GM18867 (cell line): ENCODE measurements at regions not wholly inside any gene's neighbourhood (a gene's known extent, or its start where the extent isn't known, plus 50 kb on each side); places are given as distances from the start of the nearest gene placed in this dataset.
"Not testable (repeated sequence)": the region's sequence is repeated elsewhere in the genome, so short reads cannot be mapped to it uniquely, and the experiment has no call there.

Experiments used
- ATAC-seq: cut with Tn5 transposase; IDR thresholded peaks from one replicate; pipeline ENCODE4 v1.9.1; 2021; ENCODE audit warnings: mild to moderate bottlenecking, moderate library complexity; ENCODE audit not compliant: unreplicated experiment

DNA sequence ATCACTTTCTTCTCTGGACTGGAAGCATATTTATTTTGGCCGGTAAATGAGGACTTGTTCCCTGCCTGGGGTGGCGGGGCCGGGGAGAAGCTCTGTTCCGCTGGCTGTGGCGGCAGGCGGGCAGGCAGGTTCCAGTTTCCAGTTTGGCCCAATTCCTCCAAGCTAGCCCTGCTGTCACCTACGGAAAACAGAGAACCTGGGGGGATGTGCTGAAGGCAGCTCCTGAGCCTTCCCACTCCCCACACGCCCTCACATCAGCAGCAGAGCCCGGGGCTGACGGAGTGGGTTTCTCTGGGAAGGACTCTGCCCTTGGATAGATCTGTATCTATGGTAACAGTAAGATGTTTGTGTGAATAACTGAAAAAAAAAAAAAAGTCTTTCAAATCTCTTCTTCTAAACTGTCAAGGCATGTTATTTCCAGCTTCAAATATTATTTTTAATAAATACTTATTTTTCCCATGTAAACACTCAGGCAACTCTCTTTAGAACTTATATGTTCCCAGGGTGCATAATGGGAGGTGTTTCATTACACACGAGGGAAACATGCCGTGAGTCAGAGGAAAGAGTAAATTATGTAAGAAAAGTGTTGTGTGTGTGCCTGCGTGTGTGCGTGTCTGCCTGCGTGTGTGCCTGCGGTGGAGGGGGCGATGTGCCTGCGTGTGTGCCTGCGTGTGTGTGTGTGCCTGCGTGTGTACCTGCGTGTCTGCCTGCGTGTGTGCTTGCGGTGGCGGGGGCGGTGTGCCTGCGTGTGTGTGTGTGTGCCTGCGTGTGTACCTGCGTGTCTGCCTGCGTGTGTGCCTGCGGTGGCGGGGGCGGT lies 116.1 kb upstream of the ZNF516 start:
- no peak for ATAC-seq

- ATAC-seq, result no peak
These were observed 115.0 kb upstream of the ZNF516 start for GRCh38 chr18:76610012-76610411.

DNA sequence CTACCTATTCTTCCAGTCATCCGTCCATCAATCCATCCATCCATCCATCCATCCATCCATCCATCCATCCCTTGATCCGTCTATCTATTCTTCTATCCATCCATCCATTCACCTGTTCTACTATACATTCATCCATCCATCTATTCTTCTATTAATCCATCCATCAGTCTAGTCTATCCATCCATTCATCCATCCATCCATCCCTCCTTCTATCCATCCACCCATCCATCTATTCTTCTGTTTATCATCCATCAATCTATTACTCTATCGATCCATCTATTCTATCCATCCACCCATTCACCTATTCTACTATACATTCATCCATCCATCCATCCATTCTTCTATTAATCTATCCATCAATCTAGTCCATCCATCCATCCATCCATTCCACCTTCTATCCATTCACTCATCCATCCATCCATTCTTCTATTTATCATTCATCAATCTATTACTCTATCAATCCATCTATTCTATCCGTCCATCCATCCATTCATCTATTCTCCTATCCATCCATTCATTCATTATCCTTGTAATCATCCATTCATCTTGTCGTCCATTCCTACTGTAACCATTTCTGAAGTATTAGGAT lies 110.4 kb upstream of the ZNF516 start:
- no peak for ATAC-seq

GRCh38 chr18:76604935-76605240 lies 109.8 kb upstream of the ZNF516 start:
- ATAC-seq, result no peak

GRCh38 chr18:76604108-76604934 lies 109.3 kb upstream of the ZNF516 start:
- ATAC-seq, result no peak

- no peak for ATAC-seq
These were observed 107.1 kb upstream of the ZNF516 start for GRCh38 chr18:76602191-76602590.

DNA sequence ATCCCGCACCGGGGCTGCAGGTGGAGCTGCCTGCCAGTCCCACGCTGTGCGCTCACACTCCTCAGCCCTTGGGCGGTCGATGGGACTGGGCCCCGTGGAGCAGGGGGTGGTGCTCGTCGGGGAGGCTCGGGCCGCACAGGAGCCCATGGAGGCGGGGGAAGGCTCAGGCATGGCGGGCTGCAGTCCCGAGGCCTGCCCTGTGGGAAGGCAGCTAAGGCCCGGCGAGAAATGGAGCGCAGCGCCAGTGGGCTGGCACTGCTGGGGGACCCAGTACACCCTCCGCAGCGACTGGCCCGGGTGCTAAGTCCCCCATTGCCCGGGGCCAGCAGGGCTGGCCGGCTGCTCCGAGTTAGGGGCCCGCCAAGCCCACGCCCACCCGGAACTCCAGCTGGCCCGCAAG lies 105.0 kb upstream of the ZNF516 start:
- not testable (repeated sequence) for ATAC-seq

DNA sequence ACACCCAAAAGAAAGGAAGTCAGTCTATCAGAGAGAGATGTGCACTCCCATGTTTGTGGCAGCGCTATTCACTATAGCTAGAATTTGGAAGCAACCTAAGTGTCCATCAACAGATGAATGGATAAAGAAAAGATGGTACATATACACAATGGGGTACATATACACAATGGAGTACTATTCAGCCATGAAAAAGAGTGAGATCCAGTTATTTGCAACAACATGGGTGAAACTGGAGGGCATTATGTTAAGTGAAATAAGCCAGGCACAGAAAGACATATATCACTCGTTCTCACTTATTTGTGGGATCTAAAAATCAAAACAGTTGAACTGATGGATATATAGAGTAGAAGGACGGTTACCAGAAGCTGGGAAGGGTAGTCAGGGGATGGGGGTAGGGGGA lies 99.9 kb upstream of the ZNF516 start:
- ATAC-seq, result no peak

DNA sequence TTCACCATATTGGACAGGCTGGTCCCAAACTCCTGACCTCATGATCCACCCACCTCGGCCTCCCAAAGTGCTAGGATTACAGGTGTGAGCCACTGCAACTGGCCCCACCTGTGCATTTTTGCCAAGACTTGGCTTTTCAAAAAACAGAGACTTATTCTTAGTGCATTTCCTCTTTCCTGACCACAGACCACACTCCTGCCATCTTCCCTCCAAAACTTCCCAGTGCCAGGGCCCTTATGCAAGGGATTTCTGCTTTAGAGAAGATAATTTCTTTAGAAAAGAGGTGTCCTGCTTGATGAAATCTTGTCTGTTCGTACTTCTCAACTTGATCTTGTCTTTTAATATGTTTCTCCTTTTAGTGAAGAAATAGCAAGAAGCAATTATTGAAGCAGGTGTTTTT lies 98.8 kb upstream of the ZNF516 start:
- no peak for ATAC-seq

DNA sequence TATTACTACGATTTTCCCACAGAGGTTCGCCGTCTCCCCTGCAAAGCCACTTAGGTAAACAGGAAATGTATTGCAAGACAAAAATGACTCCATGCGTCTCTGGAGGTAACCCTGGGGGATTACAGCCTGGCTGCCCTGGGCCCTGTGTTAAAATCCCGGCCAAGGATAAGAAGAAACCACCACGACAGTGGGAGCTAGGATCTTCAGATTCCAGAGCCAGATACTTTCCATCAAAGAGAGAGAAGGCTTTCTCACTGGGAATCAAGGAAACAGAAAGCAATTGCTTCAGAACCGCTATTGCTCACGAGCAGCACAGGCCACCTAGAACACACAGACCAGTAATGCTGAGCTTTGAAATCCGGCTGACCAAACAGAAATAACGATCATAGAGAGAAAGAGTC lies 97.9 kb upstream of the ZNF516 start:
- ATAC-seq, result no peak

DNA sequence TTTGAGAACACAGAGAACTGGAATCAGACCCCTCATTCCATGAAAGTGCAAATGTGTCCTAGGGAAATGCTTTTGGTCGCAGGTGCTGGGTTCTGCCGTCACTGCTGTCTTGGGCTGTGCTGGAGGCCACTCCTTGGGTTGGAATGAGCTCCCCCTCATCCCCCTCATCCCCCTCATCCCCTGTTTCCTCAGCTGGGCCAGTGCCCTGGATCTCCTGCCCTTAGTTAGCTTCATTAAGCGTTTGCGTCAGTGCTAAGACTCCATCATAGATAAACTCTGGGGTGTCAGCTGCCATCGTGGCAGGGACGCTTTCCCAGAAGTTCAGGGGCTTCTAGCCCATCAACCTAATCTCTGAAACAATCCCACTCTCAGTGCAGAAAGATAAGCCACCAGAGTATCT lies 97.1 kb upstream of the ZNF516 start:
- ATAC-seq, result no peak

GRCh38 chr18:76589866-76590265 lies 94.8 kb upstream of the ZNF516 start:
- no peak for ATAC-seq

GRCh38 chr18:76589316-76589715 lies 94.3 kb upstream of the ZNF516 start:
- ATAC-seq, result no peak

DNA sequence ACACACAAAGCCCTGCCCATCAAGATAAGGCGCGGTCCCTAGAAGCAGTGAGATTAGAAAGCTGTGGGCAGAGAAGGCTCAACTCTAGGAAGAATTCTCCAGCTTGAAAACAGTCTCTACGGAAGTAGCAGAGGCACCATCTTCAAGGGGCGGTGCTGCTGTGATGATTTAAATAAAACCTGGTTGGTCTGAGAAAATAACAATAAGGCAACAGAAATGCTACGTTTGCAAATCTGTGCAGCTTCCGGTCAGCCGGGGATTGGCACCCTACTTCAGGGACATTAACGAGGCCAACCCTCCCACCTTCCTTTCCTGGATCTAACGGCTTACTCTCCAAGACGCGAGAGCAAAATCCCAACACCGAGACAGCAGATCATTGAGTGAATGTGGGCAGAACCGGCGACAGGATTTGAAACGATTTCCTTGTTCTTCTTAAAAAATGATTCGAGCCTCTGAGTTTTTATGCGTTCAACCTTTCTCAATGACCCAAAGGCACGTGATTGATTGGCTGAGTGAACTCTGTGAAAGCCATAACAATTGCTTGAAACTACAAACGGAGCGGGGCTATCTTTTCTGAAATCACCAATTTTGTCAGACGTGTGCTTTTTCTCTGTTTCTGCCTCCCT lies 93.7 kb upstream of the ZNF516 start:
- ATAC-seq, result no peak

- no peak for ATAC-seq
These were observed 92.8 kb upstream of the ZNF516 start for GRCh38 chr18:76587879-76588271.

- ATAC-seq, result no peak
These were observed 92.3 kb upstream of the ZNF516 start for GRCh38 chr18:76587147-76587878.

DNA sequence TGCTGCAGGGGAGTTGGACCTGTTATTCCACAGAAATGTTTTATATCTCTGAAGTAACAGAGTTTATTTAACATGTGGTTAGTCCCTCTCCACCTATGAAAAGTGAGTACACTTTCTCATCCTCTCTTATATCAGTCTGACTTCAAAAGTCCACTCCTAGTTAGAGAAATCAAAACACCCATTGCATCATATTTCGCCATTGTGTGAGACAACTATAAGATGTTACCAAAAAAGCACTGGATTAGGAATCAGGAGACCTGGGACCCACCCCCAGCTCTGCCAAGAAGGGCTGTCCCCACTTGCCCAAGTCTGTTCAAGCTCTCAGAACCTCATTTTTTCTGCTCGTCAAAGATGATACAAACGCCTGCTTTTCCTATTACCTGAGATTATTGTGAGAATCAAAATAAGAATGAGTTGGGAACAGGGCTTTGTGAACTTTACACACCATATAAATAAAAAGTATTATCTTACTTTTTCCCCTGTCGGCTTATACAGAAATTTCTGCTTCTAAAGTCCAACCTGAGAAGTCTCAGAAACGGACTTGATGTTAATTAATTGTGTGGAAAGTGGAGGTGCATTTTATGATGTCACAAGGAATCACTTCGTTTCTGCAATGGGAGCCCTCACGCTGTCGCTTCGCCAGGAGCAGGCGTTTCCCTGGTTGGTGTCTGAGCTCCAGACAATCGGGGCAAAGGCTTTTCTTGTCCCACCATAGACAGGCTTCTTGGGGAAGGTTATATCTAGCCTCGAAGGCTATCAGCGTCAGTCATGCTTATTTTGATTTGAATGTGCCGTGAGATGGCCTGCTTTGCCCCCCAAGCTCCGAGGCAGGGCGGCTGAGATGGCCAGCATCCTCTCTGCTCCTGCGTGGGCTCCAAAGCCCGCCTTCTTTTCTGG lies 89.6 kb upstream of the ZNF516 start:
- no peak for ATAC-seq

- no peak for ATAC-seq
These were observed 86.2 kb upstream of the ZNF516 start for GRCh38 chr18:76581261-76581660.

DNA sequence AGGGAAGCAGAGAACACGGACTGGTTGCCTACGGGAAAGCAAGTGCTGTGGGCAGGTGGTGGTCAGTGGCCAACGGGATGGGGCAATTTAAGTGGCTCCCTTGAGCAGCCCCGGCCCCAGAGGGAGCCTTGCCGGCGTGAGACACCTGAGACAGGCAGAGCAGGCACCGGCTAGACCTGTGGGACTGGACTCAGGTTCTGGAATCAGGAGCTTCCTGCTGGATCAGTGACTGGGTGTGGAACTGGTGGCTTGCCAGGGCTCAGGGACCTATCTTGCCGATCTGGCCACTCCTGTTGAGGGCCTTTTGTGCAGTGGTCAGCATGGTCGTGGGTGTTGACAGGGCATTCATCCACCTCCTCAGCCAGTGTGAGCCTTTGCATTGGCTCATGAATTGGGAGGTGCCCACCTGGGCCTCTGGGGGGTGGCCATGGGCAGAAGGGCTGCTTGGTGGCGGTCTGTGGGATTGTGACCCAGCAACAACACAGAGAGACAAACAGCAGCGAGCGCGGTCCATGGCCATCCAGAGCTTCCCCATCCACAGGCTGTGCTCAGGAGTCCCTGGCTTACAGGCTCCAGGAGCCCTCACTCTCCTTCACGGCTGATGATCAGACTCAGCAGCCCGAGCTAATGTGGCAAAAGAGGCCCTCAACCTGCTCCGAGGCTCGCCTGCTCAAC lies 85.4 kb upstream of the ZNF516 start:
- no peak for ATAC-seq
